Fibroblast of lung (primary cell): ENCODE measurements at regions not wholly inside any gene's neighbourhood (a gene's known extent, or its start where the extent isn't known, plus 50 kb on each side); places are given as distances from the start of the nearest gene placed in this dataset.
A peak's percentile ranks its signal among the peaks of the same experiment; 100 is the strongest.

Experiments
- DNase-seq, 2 donors: peaks; one replicate each; pipeline versions ENCODE4 v3.0.0 to v3.0.0-alpha.2; 2010; ENCODE audit warnings: low read depth in 2 of 2
- H2AFZ ChIP-seq: 2 replicates; pipeline ENCODE4 v1.5.1; 2012; ENCODE audit warnings: low read length, control low read depth, inconsistent platforms
- H3K27ac ChIP-seq: 2 replicates; pipeline ENCODE4 v1.5.1; 2011; ENCODE audit warnings: low read length, control low read depth; ENCODE audit not compliant: insufficient read depth
- H3K27me3 ChIP-seq: 2 replicates; pipeline ENCODE4 v1.5.1; 2011; ENCODE audit warnings: mild to moderate bottlenecking, low read length; ENCODE audit not compliant: control insufficient read depth, insufficient read depth
- H3K36me3 ChIP-seq: 2 replicates; pipeline ENCODE4 v1.5.1; 2011; ENCODE audit warnings: low read length; ENCODE audit not compliant: control insufficient read depth, insufficient read depth
- H3K4me1 ChIP-seq: 2 replicates; pipeline ENCODE4 v1.5.1; 2011; ENCODE audit warnings: low read length; ENCODE audit not compliant: control insufficient read depth, insufficient read depth; ENCODE audit errors: extremely low read depth
- H3K4me2 ChIP-seq: 2 replicates; pipeline ENCODE4 v1.5.1; 2011; ENCODE audit warnings: low read length, control low read depth; ENCODE audit not compliant: insufficient read depth; ENCODE audit errors: extremely low read depth
- H3K4me3 ChIP-seq, 4 experiments: fragments of 200-600 bp in 1 of 4; sonication (generic) in 1 of 4; replicated peaks in 1 of 4; 2 replicates each; pipeline ENCODE4 v1.5.1; 2011 to 2016; ENCODE audit warnings: low read length in 4 of 4, low read depth in 3 of 4, mild to moderate bottlenecking in 3 of 4, control low read depth in 2 of 4, inconsistent platforms in 1 of 4, mixed read lengths in 1 of 4; ENCODE audit not compliant: insufficient read depth in 1 of 4; ENCODE audit errors: control extremely low read depth in 1 of 4
- H3K79me2 ChIP-seq: 2 replicates; pipeline ENCODE4 v1.5.1; 2012; ENCODE audit warnings: mild to moderate bottlenecking, low read length, inconsistent platforms; ENCODE audit not compliant: control insufficient read depth, insufficient read depth
- H3K9ac ChIP-seq: 2 replicates; pipeline ENCODE4 v1.5.1; 2011; ENCODE audit warnings: mild to moderate bottlenecking, low read length, control low read depth; ENCODE audit not compliant: insufficient read depth
- H3K9me3 ChIP-seq: 2 replicates; pipeline ENCODE4 v1.5.1; 2012; ENCODE audit warnings: low read depth, low read length; ENCODE audit not compliant: control insufficient read depth, insufficient read depth
- H4K20me1 ChIP-seq: 2 replicates; pipeline ENCODE4 v1.5.1; 2011; ENCODE audit warnings: low read length; ENCODE audit not compliant: control insufficient read depth, insufficient read depth; ENCODE audit errors: extremely low read depth
- EZH2 ChIP-seq: IDR thresholded peaks from 2 replicates; pipeline ENCODE4 v1.5.1; 2012; ENCODE audit warnings: low read length, control low read depth, mild to moderate bottlenecking; ENCODE audit errors: missing control alignments
- TF ChIP-seq, protein P1 (sequence below), 2 donors: IDR thresholded peaks in 1 of 2; conservative IDR thresholded peaks in 1 of 2; 1 replicate in 1 of 2; 2 replicates in 1 of 2; pipeline ENCODE4 v1.5.1; 2011 to 2012; ENCODE audit warnings: low read length in 2 of 2, control low read depth in 1 of 2, inconsistent platforms in 1 of 2, low read depth in 1 of 2, mild to moderate bottlenecking in 1 of 2

GRCh38 chr7:121800916-121801675 is 71.9 kb upstream of the PTPRZ1 start:
- H3K79me2 ChIP-seq, result no peaks in the 10 kb centered on the region
- DNase-seq, result no peak
- no peaks in the 10 kb centered on the region for H3K36me3 ChIP-seq
- H2AFZ ChIP-seq, result no peak overlapping the region
- H4K20me1 ChIP-seq, result no peaks in the 10 kb centered on the region
- no peak overlapping the region for H3K4me2 ChIP-seq
- no peaks in the 10 kb centered on the region for H3K9me3 ChIP-seq
- H3K27ac ChIP-seq, result no peak overlapping the region
- no peak overlapping the region for H3K4me3 ChIP-seq
- H3K9ac ChIP-seq, result no peak overlapping the region
- H3K27me3 ChIP-seq, result no peaks in the 10 kb centered on the region
- no peaks in the 10 kb centered on the region for H3K4me1 ChIP-seq
- TF ChIP-seq EZH2, result no peak
- TF ChIP-seq, protein P1, sequence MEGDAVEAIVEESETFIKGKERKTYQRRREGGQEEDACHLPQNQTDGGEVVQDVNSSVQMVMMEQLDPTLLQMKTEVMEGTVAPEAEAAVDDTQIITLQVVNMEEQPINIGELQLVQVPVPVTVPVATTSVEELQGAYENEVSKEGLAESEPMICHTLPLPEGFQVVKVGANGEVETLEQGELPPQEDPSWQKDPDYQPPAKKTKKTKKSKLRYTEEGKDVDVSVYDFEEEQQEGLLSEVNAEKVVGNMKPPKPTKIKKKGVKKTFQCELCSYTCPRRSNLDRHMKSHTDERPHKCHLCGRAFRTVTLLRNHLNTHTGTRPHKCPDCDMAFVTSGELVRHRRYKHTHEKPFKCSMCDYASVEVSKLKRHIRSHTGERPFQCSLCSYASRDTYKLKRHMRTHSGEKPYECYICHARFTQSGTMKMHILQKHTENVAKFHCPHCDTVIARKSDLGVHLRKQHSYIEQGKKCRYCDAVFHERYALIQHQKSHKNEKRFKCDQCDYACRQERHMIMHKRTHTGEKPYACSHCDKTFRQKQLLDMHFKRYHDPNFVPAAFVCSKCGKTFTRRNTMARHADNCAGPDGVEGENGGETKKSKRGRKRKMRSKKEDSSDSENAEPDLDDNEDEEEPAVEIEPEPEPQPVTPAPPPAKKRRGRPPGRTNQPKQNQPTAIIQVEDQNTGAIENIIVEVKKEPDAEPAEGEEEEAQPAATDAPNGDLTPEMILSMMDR (conservative IDR thresholded peaks at IDR 0.05 in 1 of 2, IDR thresholded peaks at IDR 0.05 in 1 of 2; ENCODE audit: low read depth in 1 of 2, low read length in 2 of 2), result no peak

GRCh38 chr7:121798896-121799295 is 74.1 kb upstream of the PTPRZ1 start:
- peak in 1 of 2 donors; percentile 45 for DNase-seq
- Histone ChIP-seq H3K36me3 (no peaks in the 10 kb centered on the region), H2AFZ (no peak overlapping the region), H3K4me1 (no peaks in the 10 kb centered on the region), H4K20me1 (no peaks in the 10 kb centered on the region), H3K4me3 (no peak overlapping the region), H3K9me3 (no peaks in the 10 kb centered on the region), H3K4me2 (no peak overlapping the region), H3K27ac (no peak overlapping the region), H3K9ac (no peak overlapping the region), H3K27me3 (no peaks in the 10 kb centered on the region), H3K79me2 (no peaks in the 10 kb centered on the region)
- TF ChIP-seq, protein P1 (conservative IDR thresholded peaks at IDR 0.05 in 1 of 2, IDR thresholded peaks at IDR 0.05 in 1 of 2; ENCODE audit: low read depth in 1 of 2, low read length in 2 of 2), result no peak
- no peak for TF ChIP-seq EZH2

DNA sequence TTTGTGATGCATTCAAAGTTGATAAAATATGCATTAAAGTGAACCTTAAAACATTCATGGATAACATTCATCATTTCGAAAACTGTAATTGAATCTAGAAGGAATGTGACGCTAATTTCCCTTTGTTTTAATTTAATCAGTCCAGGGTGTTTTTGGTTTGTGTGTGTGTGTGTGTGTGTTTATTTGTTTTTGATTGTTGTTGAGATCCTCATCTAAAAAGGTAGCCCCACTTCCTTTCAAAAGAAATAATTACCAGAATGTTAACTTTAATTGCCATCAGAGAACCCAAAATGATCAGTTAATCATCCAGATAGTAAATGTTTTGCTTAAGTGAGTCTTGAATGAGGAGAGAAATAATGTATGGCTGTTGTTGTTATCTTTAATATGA is 74.5 kb upstream of the PTPRZ1 start:
- no peak overlapping the region for H2AFZ ChIP-seq
- no peaks in the 10 kb centered on the region for H3K27me3 ChIP-seq
- H3K4me1 ChIP-seq, result no peaks in the 10 kb centered on the region
- H3K4me3 ChIP-seq, result no peak overlapping the region
- no peak overlapping the region for H3K9ac ChIP-seq
- H3K9me3 ChIP-seq, result no peaks in the 10 kb centered on the region
- DNase-seq, result no peak
- TF ChIP-seq, protein P1 (conservative IDR thresholded peaks at IDR 0.05 in 1 of 2, IDR thresholded peaks at IDR 0.05 in 1 of 2; ENCODE audit: low read depth in 1 of 2, low read length in 2 of 2), result no peak
- no peak for TF ChIP-seq EZH2
- no peaks in the 10 kb centered on the region for H4K20me1 ChIP-seq
- H3K36me3 ChIP-seq, result no peaks in the 10 kb centered on the region
- H3K4me2 ChIP-seq, result no peak overlapping the region
- H3K27ac ChIP-seq, result no peak overlapping the region
- no peaks in the 10 kb centered on the region for H3K79me2 ChIP-seq
